ENCODE measurements at regions not wholly inside any gene's neighbourhood (a gene's known extent, or its start where the extent isn't known, plus 50 kb on each side); places are given as distances from the start of the nearest gene placed in this dataset.
"Not testable (repeated sequence)": the region's sequence is repeated elsewhere in the genome, so short reads cannot be mapped to it uniquely, and the experiment has no call there.

DNA sequence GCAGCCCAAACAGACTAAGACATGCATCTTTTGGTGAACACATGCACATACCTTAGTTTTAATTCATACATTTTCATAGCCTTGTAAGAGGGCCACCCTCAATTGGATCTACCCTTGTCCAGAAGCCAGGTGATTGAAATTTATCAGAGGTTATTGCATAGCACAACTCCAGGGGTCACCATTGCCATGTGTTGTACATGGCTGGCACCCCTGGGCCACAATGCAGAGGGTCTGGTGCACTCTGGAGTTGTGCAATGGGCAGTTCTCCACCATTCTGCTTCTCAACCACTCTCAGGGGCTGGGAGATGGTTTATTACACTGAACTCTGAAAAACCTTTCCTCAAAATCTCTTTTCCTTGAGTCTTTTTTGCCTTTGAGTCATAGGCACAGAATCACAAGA is 184.4 kb upstream of the CXorf66 start:
- no peaks in the 10 kb centered on the region for H3F3A ChIP-seq (ENCODE audit: insufficient read depth, low read length)
- H3K4me1 ChIP-seq (ENCODE audit: insufficient read depth, low read length, severe bottlenecking) = no peaks in the 10 kb centered on the region
- no peak overlapping the region for H3K9ac ChIP-seq (ENCODE audit: low read length)
- no peaks in the 10 kb centered on the region for H3K9me2 ChIP-seq (ENCODE audit: low read depth, low read length)
- no peaks in the 10 kb centered on the region for H4K20me1 ChIP-seq (ENCODE audit: insufficient read depth, low read length)
- no peak overlapping the region for H3K4me2 ChIP-seq (ENCODE audit: low read length)
- H2AFZ ChIP-seq (ENCODE audit: low read length) = no peak overlapping the region
- H3K9me3 ChIP-seq (ENCODE audit: low read length) = no peaks in the 10 kb centered on the region
- H3K27ac ChIP-seq (ENCODE audit: low read depth, low read length, poor library complexity, severe bottlenecking) = no peak overlapping the region
- no peaks in the 10 kb centered on the region for H3K79me2 ChIP-seq (ENCODE audit: insufficient read depth, low read length)
- no peak for TF ChIP-seq EZH2 (IDR thresholded peaks at IDR 0.05; ENCODE audit: borderline replicate concordance, low read length)
- TF ChIP-seq, protein P1, sequence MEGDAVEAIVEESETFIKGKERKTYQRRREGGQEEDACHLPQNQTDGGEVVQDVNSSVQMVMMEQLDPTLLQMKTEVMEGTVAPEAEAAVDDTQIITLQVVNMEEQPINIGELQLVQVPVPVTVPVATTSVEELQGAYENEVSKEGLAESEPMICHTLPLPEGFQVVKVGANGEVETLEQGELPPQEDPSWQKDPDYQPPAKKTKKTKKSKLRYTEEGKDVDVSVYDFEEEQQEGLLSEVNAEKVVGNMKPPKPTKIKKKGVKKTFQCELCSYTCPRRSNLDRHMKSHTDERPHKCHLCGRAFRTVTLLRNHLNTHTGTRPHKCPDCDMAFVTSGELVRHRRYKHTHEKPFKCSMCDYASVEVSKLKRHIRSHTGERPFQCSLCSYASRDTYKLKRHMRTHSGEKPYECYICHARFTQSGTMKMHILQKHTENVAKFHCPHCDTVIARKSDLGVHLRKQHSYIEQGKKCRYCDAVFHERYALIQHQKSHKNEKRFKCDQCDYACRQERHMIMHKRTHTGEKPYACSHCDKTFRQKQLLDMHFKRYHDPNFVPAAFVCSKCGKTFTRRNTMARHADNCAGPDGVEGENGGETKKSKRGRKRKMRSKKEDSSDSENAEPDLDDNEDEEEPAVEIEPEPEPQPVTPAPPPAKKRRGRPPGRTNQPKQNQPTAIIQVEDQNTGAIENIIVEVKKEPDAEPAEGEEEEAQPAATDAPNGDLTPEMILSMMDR (IDR thresholded peaks at IDR 0.05; ENCODE audit: low read length) = no peak
- no peak overlapping the region for H3K4me3 ChIP-seq (ENCODE audit: low read depth, low read length, poor library complexity, severe bottlenecking)
- H3K27me3 ChIP-seq (ENCODE audit: insufficient read depth, low read length) = no peaks in the 10 kb centered on the region
- H3K36me3 ChIP-seq (ENCODE audit: insufficient read depth, low read length) = no peaks in the 10 kb centered on the region

DNA sequence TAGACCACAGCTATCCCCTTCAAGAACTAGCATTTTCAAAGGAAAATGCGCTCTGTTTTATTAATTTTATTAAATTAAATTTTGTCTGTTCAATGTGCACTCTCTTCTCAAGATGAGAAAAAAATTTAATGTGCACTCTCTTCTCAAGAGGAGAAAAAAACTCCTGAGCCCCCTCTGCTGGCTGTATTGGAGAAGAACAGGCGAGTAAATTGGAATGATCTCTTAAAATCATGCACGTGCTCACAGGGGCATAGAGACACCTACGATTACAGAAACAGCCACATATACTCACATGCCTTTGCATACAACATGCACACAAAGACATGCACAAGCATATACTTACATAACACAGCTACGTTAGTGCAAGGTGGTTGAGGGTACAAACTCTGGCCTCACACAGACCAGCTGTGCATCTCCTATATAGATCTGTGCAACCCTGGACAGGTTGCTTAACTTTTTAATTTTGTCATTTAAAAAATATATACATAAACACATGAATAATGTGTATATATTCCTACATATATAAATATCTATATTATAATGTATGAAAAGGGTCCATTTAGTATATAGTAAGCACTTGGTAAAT is 176.2 kb upstream of the CXorf66 start:
- H3K27me3 ChIP-seq (ENCODE audit: insufficient read depth, low read length) = no peaks in the 10 kb centered on the region
- no peaks in the 10 kb centered on the region for H3K9me3 ChIP-seq (ENCODE audit: low read length)
- no peak overlapping the region for H3K4me2 ChIP-seq (ENCODE audit: low read length)
- no peak overlapping the region for H3K4me3 ChIP-seq (ENCODE audit: low read depth, low read length, poor library complexity, severe bottlenecking)
- H3F3A ChIP-seq (ENCODE audit: insufficient read depth, low read length) = no peaks in the 10 kb centered on the region
- H3K79me2 ChIP-seq (ENCODE audit: insufficient read depth, low read length) = no peaks in the 10 kb centered on the region
- no peaks in the 10 kb centered on the region for H3K9me2 ChIP-seq (ENCODE audit: low read depth, low read length)
- no peak for TF ChIP-seq EZH2 (IDR thresholded peaks at IDR 0.05; ENCODE audit: borderline replicate concordance, low read length)
- TF ChIP-seq, protein P1 (IDR thresholded peaks at IDR 0.05; ENCODE audit: low read length) = peak; percentile 44
- H3K27ac ChIP-seq (ENCODE audit: low read depth, low read length, poor library complexity, severe bottlenecking) = no peak overlapping the region
- no peak overlapping the region for H2AFZ ChIP-seq (ENCODE audit: low read length)
- no peaks in the 10 kb centered on the region for H3K36me3 ChIP-seq (ENCODE audit: insufficient read depth, low read length)
- no peaks in the 10 kb centered on the region for H4K20me1 ChIP-seq (ENCODE audit: insufficient read depth, low read length)
- no peak overlapping the region for H3K9ac ChIP-seq (ENCODE audit: low read length)
- no peaks in the 10 kb centered on the region for H3K4me1 ChIP-seq (ENCODE audit: insufficient read depth, low read length, severe bottlenecking)

DNA sequence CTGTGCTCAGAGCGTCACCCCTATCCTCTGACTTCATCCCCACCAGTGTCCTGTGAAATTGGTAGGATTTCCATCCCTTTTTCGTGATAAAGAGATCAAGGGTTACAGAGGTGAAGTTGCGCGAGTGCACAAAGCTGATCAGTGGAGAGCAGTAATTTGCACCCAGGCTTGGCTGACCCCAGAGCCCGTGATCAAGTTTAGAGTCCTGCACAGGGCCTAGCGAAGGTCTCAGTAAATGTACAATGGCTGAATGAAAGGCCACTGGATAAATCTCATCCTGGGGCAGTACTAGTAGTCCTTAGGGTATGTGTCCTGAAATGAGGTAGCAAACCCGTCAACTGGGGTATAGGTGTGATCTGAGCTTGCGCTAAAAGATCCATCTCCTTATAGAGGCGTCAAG is 173.2 kb upstream of the CXorf66 start:
- not testable (repeated sequence) for H3F3A ChIP-seq (ENCODE audit: insufficient read depth, low read length); H3K9ac ChIP-seq (ENCODE audit: low read length); H2AFZ ChIP-seq (ENCODE audit: low read length); H3K27me3 ChIP-seq (ENCODE audit: insufficient read depth, low read length); H3K9me2 ChIP-seq (ENCODE audit: low read depth, low read length); H3K36me3 ChIP-seq (ENCODE audit: insufficient read depth, low read length); H3K27ac ChIP-seq (ENCODE audit: low read depth, low read length, poor library complexity, severe bottlenecking); H3K4me2 ChIP-seq (ENCODE audit: low read length); H3K79me2 ChIP-seq (ENCODE audit: insufficient read depth, low read length); H4K20me1 ChIP-seq (ENCODE audit: insufficient read depth, low read length); H3K9me3 ChIP-seq (ENCODE audit: low read length); H3K4me1 ChIP-seq (ENCODE audit: insufficient read depth, low read length, severe bottlenecking); H3K4me3 ChIP-seq (ENCODE audit: low read depth, low read length, poor library complexity, severe bottlenecking)

DNA sequence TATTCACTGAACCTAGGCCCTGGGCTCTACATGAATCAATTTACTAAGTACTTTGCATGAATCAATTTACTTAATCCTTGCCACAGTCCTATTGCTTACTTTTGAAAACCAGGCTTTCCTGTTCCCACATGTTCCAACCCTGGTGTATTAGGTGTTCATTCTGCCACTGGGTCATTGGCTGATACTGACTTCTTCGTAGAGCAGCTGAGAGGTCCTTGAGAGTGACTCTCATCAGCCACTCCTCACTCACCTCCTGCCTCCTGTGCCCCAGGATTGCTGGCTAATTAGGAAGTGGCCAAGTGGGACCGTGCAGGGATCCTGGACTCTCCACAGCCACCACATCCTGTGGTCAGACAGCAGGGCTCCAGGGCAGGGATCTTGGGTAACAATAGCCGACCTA is 172.7 kb upstream of the CXorf66 start:
- H3K4me3 ChIP-seq (ENCODE audit: low read depth, low read length, poor library complexity, severe bottlenecking); H4K20me1 ChIP-seq (ENCODE audit: insufficient read depth, low read length); H3K9ac ChIP-seq (ENCODE audit: low read length); H3K79me2 ChIP-seq (ENCODE audit: insufficient read depth, low read length); H3K9me2 ChIP-seq (ENCODE audit: low read depth, low read length); H3K4me1 ChIP-seq (ENCODE audit: insufficient read depth, low read length, severe bottlenecking); H3K4me2 ChIP-seq (ENCODE audit: low read length); H3K9me3 ChIP-seq (ENCODE audit: low read length); H3F3A ChIP-seq (ENCODE audit: insufficient read depth, low read length); H3K36me3 ChIP-seq (ENCODE audit: insufficient read depth, low read length); H2AFZ ChIP-seq (ENCODE audit: low read length); H3K27ac ChIP-seq (ENCODE audit: low read depth, low read length, poor library complexity, severe bottlenecking); H3K27me3 ChIP-seq (ENCODE audit: insufficient read depth, low read length): not testable (repeated sequence)
